ENCODE measurements at regions not wholly inside any gene's neighbourhood (a gene's known extent, or its start where the extent isn't known, plus 50 kb on each side); places are given as distances from the start of the nearest gene placed in this dataset.

DNA sequence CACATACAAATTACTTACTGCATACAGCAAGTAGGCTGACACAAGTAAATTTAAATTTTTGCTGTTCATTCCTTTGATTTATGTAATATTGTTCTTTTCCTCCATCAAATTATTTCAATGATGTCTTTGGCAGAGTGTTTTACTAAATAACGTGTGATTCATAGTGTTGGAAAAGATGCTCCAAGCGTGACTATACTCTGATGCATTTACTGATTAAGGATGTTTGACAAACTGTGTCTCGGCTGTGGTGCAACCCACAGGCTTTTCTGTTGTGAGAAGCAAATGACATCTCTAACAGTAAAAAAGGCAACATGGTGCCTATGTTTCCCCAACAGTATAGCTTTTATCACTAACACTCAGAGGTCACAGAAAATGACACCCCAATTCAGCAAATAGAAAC is 540.9 kb downstream of the PPP4R3C start:
- Mint-ChIP-seq H3K36me3 (no peaks in the 10 kb centered on the region), H3K4me1 (no peaks in the 10 kb centered on the region), H3K27ac (no peak overlapping the region), H3K4me3 (no peak overlapping the region), H3K9me3 (peaks cover 2% of the 10 kb centered on the region), H3K27me3 (ENCODE audit: insufficient read depth, low read depth) (no peaks in the 10 kb centered on the region)
- no peak for TF ChIP-seq EZH2phosphoT487 (IDR thresholded peaks at IDR 0.05)
- TF ChIP-seq EZH2 (IDR thresholded peaks at IDR 0.05): no peak
- TF ChIP-seq, protein P1, sequence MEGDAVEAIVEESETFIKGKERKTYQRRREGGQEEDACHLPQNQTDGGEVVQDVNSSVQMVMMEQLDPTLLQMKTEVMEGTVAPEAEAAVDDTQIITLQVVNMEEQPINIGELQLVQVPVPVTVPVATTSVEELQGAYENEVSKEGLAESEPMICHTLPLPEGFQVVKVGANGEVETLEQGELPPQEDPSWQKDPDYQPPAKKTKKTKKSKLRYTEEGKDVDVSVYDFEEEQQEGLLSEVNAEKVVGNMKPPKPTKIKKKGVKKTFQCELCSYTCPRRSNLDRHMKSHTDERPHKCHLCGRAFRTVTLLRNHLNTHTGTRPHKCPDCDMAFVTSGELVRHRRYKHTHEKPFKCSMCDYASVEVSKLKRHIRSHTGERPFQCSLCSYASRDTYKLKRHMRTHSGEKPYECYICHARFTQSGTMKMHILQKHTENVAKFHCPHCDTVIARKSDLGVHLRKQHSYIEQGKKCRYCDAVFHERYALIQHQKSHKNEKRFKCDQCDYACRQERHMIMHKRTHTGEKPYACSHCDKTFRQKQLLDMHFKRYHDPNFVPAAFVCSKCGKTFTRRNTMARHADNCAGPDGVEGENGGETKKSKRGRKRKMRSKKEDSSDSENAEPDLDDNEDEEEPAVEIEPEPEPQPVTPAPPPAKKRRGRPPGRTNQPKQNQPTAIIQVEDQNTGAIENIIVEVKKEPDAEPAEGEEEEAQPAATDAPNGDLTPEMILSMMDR (IDR thresholded peaks at IDR 0.05): no peak
- Histone ChIP-seq H3K36me3 (no peaks in the 10 kb centered on the region), H3K27ac (no peak overlapping the region), H3K9ac (no peak overlapping the region), H3K9me3 (ENCODE audit: low read depth) (peaks cover 7% of the 10 kb centered on the region), H3K4me3 (no peak overlapping the region), H3K4me1 (no peaks in the 10 kb centered on the region), H3K4me2 (no peak overlapping the region), H3F3A (ENCODE audit: low read depth) (no peaks in the 10 kb centered on the region), H3K27me3 (no peaks in the 10 kb centered on the region), H2AFZ (replicated peaks) (no peak overlapping the region), H3K79me2 (ENCODE audit: low read depth) (no peaks in the 10 kb centered on the region), H4K20me1 (ENCODE audit: low read depth) (no peaks in the 10 kb centered on the region)
- DNase-seq (ENCODE audit: low spot score): no peak

DNA sequence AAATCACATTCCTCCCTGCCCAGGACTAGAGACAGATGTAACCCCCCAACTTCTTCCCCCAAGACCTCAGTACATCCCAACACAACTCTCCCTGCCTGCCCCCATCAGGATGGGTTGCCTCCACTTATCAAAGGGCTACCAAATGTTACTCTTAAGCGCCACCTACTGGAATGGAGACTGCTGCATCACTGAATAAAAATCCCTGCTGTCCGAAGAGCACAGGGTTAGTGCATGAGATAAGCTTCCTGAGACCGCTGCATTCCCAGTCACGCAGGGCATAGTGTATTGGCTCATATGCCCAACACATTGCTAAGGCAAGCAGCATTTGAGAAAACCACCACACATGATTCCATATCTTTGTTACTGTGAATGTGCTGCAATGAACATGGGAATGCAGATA is 544.5 kb downstream of the PPP4R3C start:
- Mint-ChIP-seq H3K36me3 (no peaks in the 10 kb centered on the region), H3K4me1 (no peaks in the 10 kb centered on the region), H3K27me3 (ENCODE audit: insufficient read depth, low read depth) (no peaks in the 10 kb centered on the region), H3K27ac (no peak overlapping the region), H3K4me3 (no peak overlapping the region), H3K9me3 (peaks cover 2% of the 10 kb centered on the region)
- H3K9ac ChIP-seq: no peak overlapping the region
- H3K79me2 ChIP-seq (ENCODE audit: low read depth): no peaks in the 10 kb centered on the region
- H3K36me3 ChIP-seq: no peaks in the 10 kb centered on the region
- no peaks in the 10 kb centered on the region for H3K4me1 ChIP-seq
- TF ChIP-seq, protein P1 (IDR thresholded peaks at IDR 0.05): peak; percentile 55
- no peak for TF ChIP-seq EZH2 (IDR thresholded peaks at IDR 0.05)
- no peak overlapping the region for H3K27ac ChIP-seq
- peaks cover 9% of the 10 kb centered on the region for H3K9me3 ChIP-seq (ENCODE audit: low read depth)
- H3K27me3 ChIP-seq: no peaks in the 10 kb centered on the region
- H3F3A ChIP-seq (ENCODE audit: low read depth): no peaks in the 10 kb centered on the region
- no peak overlapping the region for H3K4me3 ChIP-seq
- DNase-seq (ENCODE audit: low spot score): peak; percentile 56
- no peak overlapping the region for H3K4me2 ChIP-seq
- no peak overlapping the region for H2AFZ ChIP-seq (replicated peaks)
- H4K20me1 ChIP-seq (ENCODE audit: low read depth): no peaks in the 10 kb centered on the region

GRCh38 chrX:26916991-26917390 is 546.1 kb downstream of the PPP4R3C start:
- no peak overlapping the region for H3K4me2 ChIP-seq
- Mint-ChIP-seq H3K27ac (no peak overlapping the region), H3K36me3 (no peaks in the 10 kb centered on the region), H3K9me3 (peaks cover 2% of the 10 kb centered on the region), H3K27me3 (ENCODE audit: insufficient read depth, low read depth) (no peaks in the 10 kb centered on the region), H3K4me1 (no peaks in the 10 kb centered on the region), H3K4me3 (no peak overlapping the region)
- H4K20me1 ChIP-seq (ENCODE audit: low read depth): no peaks in the 10 kb centered on the region
- H3K4me1 ChIP-seq: no peaks in the 10 kb centered on the region
- H3K9me3 ChIP-seq (ENCODE audit: low read depth): peaks cover 9% of the 10 kb centered on the region
- no peak overlapping the region for H3K4me3 ChIP-seq
- no peak for TF ChIP-seq EZH2phosphoT487 (IDR thresholded peaks at IDR 0.05)
- TF ChIP-seq, protein P1 (IDR thresholded peaks at IDR 0.05): no peak
- no peak for TF ChIP-seq EZH2 (IDR thresholded peaks at IDR 0.05)
- no peak for DNase-seq (ENCODE audit: low spot score)
- H3K36me3 ChIP-seq: no peaks in the 10 kb centered on the region
- H3K79me2 ChIP-seq (ENCODE audit: low read depth): no peaks in the 10 kb centered on the region
- H2AFZ ChIP-seq (replicated peaks): no peak overlapping the region
- H3K27ac ChIP-seq: no peak overlapping the region
- H3K27me3 ChIP-seq: no peaks in the 10 kb centered on the region
- H3F3A ChIP-seq (ENCODE audit: low read depth): no peaks in the 10 kb centered on the region
- H3K9ac ChIP-seq: no peak overlapping the region

- Mint-ChIP-seq H3K27ac (no peak overlapping the region), H3K4me3 (no peak overlapping the region), H3K9me3 (peaks cover 2% of the 10 kb centered on the region), H3K4me1 (no peaks in the 10 kb centered on the region), H3K27me3 (ENCODE audit: insufficient read depth, low read depth) (no peaks in the 10 kb centered on the region), H3K36me3 (no peaks in the 10 kb centered on the region)
- no peaks in the 10 kb centered on the region for H3F3A ChIP-seq (ENCODE audit: low read depth)
- no peak overlapping the region for H3K4me3 ChIP-seq
- H3K4me2 ChIP-seq: no peak overlapping the region
- no peaks in the 10 kb centered on the region for H4K20me1 ChIP-seq (ENCODE audit: low read depth)
- no peak overlapping the region for H3K27ac ChIP-seq
- DNase-seq (ENCODE audit: low spot score): no peak
- H3K36me3 ChIP-seq: no peaks in the 10 kb centered on the region
- H3K79me2 ChIP-seq (ENCODE audit: low read depth): no peaks in the 10 kb centered on the region
- no peaks in the 10 kb centered on the region for H3K4me1 ChIP-seq
- peaks cover 9% of the 10 kb centered on the region for H3K9me3 ChIP-seq (ENCODE audit: low read depth)
- TF ChIP-seq, protein P1 (IDR thresholded peaks at IDR 0.05): no peak
- no peak for TF ChIP-seq EZH2 (IDR thresholded peaks at IDR 0.05)
- TF ChIP-seq EZH2phosphoT487 (IDR thresholded peaks at IDR 0.05): no peak
- H3K9ac ChIP-seq: no peak overlapping the region
- no peak overlapping the region for H2AFZ ChIP-seq (replicated peaks)
- no peaks in the 10 kb centered on the region for H3K27me3 ChIP-seq
Observed at GRCh38 chrX:26915064-26915463, 548.1 kb downstream of the PPP4R3C start.

All from neural progenitor cell (in vitro differentiated cells).